KOPT-K1 (cell line): ENCODE measurements at regions not wholly inside any gene's neighbourhood (a gene's known extent, or its start where the extent isn't known, plus 50 kb on each side); places are given as distances from the start of the nearest gene placed in this dataset.

ENCODE experiments used
- H3K27ac ChIP-seq: fragments of 200-600 bp; sonication (generic); 2 replicates; pipeline ENCODE4 v1.5.1; 2016; ENCODE audit warnings: antibody characterized with exemption, mild to moderate bottlenecking, low read depth, low read length; ENCODE audit not compliant: poor library complexity, severe bottlenecking
- H3K36me3 ChIP-seq: fragments of 200-600 bp; sonication (generic); 2 replicates; pipeline ENCODE4 v1.5.1; 2017; ENCODE audit warnings: antibody characterized with exemption, mild to moderate bottlenecking, low read length, moderate library complexity; ENCODE audit not compliant: insufficient read depth
- H3K9me3 ChIP-seq: fragments of 200-600 bp; sonication (generic); 2 replicates; pipeline ENCODE4 v1.5.1; 2017; ENCODE audit warnings: antibody characterized with exemption, low read length, mild to moderate bottlenecking; ENCODE audit not compliant: insufficient read depth, poor library complexity, severe bottlenecking

DNA sequence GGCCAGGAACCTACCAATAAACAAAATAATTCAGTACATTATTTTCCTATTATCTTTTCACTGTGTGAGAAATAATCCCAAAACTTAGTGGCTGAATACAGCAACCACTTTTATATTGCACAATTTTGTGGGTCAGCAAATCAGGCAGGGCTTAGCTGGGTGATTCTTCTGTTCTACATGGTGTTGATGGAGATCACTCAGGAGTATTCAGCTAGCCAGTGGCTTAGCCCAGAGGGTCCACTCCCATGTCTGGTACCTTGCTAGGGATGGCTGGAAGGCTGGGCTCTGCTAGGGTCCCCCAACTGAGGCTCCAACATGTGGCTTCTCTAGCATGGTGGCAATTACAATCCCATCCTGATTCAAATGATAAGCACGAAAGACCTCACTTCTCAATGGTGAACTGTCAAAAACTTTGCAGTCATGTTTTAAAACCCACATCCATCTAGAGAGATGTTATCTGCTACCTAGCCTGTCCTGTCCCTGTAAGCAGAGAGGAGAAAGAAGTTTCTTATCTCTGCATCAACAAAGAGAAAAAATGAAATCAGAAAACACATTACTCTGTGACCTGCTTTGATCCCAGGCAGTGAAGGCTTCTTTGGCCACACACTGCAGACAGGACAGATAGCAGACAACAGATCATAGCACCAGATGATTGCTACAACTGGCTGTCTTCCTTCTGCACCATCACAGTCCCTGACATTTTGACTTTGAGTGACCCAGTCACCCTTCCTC lies 51.0 kb upstream of the MYL2 start:
- Histone ChIP-seq H3K27ac (no peak overlapping the region), H3K9me3 (no peaks in the 10 kb centered on the region), H3K36me3 (no peaks in the 10 kb centered on the region)
